ENCODE measurements at regions not wholly inside any gene's neighbourhood (a gene's known extent, or its start where the extent isn't known, plus 50 kb on each side); places are given as distances from the start of the nearest gene placed in this dataset.

DNA sequence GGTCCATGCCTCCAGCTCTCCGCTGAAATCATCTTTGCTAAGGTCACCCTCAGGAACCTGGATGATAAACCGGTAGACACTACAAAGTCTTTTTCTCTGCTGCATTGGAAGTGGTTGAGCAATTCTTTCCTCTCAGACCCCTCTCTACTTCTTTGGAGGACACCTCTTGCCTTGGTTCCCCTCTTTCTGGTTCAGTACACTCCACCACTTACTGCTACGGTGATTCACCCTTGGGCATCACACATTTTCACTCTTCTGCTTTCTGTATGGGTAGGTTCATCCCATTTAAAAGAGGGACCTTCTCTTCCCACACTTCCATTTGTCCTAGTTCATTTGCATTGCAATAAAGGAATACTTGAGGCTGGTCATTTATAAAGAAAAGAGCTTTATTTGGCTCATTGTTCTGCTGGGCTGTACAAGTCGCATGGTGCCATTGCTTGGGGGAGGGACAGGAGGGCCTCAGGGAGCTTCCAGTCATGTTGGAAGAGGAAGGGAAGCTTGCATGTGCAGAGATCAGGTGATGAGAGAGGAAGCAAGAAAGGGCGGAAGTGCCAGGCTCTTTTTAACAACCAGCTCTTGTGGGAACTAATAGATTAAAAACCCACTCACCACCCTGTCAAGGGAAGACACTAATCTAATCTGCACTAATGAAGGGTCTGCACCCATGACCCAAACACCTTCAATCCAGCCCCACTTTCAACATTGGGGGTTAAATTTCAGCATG is 149.7 kb upstream of the TMEM170B start:
- Histone ChIP-seq H3K27ac (ENCODE audit: low read depth in 2 of 2, low read length in 1 of 2) (no peak overlapping the region), H3K27me3 (ENCODE audit: insufficient read depth) (no peaks in the 10 kb centered on the region; the same call in 1 of the 2 replicates), H3K79me2 (ENCODE audit: insufficient read depth) (no peaks in the 10 kb centered on the region), H3K4me1 (ENCODE audit: control insufficient read depth in 1 of 2, insufficient read depth in 2 of 2, low read depth in 1 of 2, low read length in 1 of 2) (peaks cover 0 to 26% of the 10 kb centered on the region in 2 experiments; a peak in 2 of 4 replicates), H3K4me3 (ENCODE audit: low read depth in 2 of 2, low read length in 1 of 2) (no peak overlapping the region), H3F3A (replicated peaks; ENCODE audit: insufficient read depth) (no peaks in the 10 kb centered on the region), H3K9ac (no peak overlapping the region), H3K9me3 (no peaks in the 10 kb centered on the region), H3K4me2 (no peak overlapping the region), H3K9me2 (no peaks in the 10 kb centered on the region), H2AFZ (ENCODE audit: low read depth) (no peak overlapping the region), H4K20me1 (ENCODE audit: insufficient read depth) (no peaks in the 10 kb centered on the region), H3K36me3 (replicated peaks in 1 of 2; ENCODE audit: control insufficient read depth in 1 of 2, insufficient read depth in 2 of 2, low read length in 1 of 2) (no peaks in the 10 kb centered on the region)
- POLR2A ChIA-PET = no interaction called here
- 91% methylated on average over 5 of the region's 5 CpGs for WGBS (ENCODE audit: low lambda C conversion rate)
- TF ChIP-seq, protein P1, sequence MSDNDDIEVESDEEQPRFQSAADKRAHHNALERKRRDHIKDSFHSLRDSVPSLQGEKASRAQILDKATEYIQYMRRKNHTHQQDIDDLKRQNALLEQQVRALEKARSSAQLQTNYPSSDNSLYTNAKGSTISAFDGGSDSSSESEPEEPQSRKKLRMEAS (IDR thresholded peaks at IDR 0.05; ENCODE audit: low read depth) = no peak
- no peak for TF ChIP-seq RCOR1 (IDR thresholded peaks at IDR 0.05; ENCODE audit: low read length)
- TF ChIP-seq, protein P2, sequence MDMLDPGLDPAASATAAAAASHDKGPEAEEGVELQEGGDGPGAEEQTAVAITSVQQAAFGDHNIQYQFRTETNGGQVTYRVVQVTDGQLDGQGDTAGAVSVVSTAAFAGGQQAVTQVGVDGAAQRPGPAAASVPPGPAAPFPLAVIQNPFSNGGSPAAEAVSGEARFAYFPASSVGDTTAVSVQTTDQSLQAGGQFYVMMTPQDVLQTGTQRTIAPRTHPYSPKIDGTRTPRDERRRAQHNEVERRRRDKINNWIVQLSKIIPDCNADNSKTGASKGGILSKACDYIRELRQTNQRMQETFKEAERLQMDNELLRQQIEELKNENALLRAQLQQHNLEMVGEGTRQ (IDR thresholded peaks at IDR 0.05; ENCODE audit: borderline replicate concordance, low read depth, low read length) = no peak
- DNase-seq = no peak
- CTCF ChIA-PET = no interaction called here

DNA sequence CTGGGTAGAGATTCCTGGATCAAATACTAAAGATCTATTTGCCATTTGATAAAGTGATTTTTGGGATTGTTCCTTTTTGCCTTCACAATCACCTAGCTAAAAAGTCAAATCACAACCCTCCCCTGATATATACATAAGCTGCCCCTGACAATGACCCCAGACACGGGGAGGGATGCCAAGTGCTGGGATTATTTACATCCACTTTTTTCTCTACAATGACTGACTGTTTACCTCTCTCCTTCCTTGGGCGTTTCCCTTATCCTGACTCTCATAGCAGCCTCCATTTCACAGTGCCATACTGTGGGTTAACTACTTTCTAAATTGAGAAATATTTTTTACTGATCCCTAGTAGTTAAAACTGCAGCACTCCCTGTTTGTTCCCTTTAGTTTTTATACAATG is 150.8 kb upstream of the TMEM170B start:
- H3K4me2 ChIP-seq = no peak overlapping the region
- H3K9ac ChIP-seq = no peak overlapping the region
- no peaks in the 10 kb centered on the region for H4K20me1 ChIP-seq (ENCODE audit: insufficient read depth)

More for the DNA sequence above, 150.8 kb upstream of the TMEM170B start:
- H3K27ac ChIP-seq (ENCODE audit: low read depth in 2 of 2, low read length in 1 of 2) = no peak overlapping the region
- WGBS (ENCODE audit: low lambda C conversion rate) = 44% methylated on average over 2 of the region's 2 CpGs
- no peaks in the 10 kb centered on the region for H3K9me3 ChIP-seq
- H3K79me2 ChIP-seq (ENCODE audit: insufficient read depth) = no peaks in the 10 kb centered on the region
- no peak for DNase-seq
- H3K4me1 ChIP-seq (ENCODE audit: control insufficient read depth in 1 of 2, insufficient read depth in 2 of 2, low read depth in 1 of 2, low read length in 1 of 2) = peaks cover 0 to 20% of the 10 kb centered on the region in 2 experiments; a peak in 1 of 4 replicates
- H3K4me3 ChIP-seq (ENCODE audit: low read depth in 2 of 2, low read length in 1 of 2) = no peak overlapping the region
- ChIA-PET CTCF (no interaction called here), POLR2A (no interaction called here)
- TF ChIP-seq MEF2A (IDR thresholded peaks at IDR 0.05; ENCODE audit: borderline replicate concordance, low read depth) (no peak), EP300 (IDR thresholded peaks at IDR 0.05; ENCODE audit: borderline replicate concordance in 1 of 2, low read depth in 1 of 2, low read length in 1 of 2) (no peak), SMC3 (IDR thresholded peaks at IDR 0.05; ENCODE audit: low read depth, low read length) (no peak), JUND (IDR thresholded peaks at IDR 0.05) (no peak), SIN3A (IDR thresholded peaks at IDR 0.05; ENCODE audit: borderline replicate concordance, low read depth, low read length) (no peak), TEAD4 (IDR thresholded peaks at IDR 0.05; ENCODE audit: borderline replicate concordance, insufficient read depth) (no peak), FOSL2 (IDR thresholded peaks at IDR 0.05; ENCODE audit: borderline replicate concordance, low read depth) (no peak), GABPA (IDR thresholded peaks at IDR 0.05; ENCODE audit: low read depth) (no peak), NFIC (IDR thresholded peaks at IDR 0.05; ENCODE audit: borderline replicate concordance) (no peak), MXI1 (IDR thresholded peaks at IDR 0.05; ENCODE audit: low read depth, low read length) (no peak), RCOR1 (IDR thresholded peaks at IDR 0.05; ENCODE audit: low read length) (no peak), EZH2phosphoT487 (IDR thresholded peaks at IDR 0.05; ENCODE audit: borderline replicate concordance, low read depth) (no peak), TCF12 (IDR thresholded peaks at IDR 0.05) (no peak), RXRA (IDR thresholded peaks at IDR 0.05; ENCODE audit: borderline replicate concordance, low read depth) (no peak), RAD21 (IDR thresholded peaks at IDR 0.05; ENCODE audit: low read length) (no peak)
- TF ChIP-seq, protein P3, sequence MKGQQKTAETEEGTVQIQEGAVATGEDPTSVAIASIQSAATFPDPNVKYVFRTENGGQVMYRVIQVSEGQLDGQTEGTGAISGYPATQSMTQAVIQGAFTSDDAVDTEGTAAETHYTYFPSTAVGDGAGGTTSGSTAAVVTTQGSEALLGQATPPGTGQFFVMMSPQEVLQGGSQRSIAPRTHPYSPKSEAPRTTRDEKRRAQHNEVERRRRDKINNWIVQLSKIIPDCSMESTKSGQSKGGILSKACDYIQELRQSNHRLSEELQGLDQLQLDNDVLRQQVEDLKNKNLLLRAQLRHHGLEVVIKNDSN (IDR thresholded peaks at IDR 0.05; ENCODE audit: borderline replicate concordance, low read depth) = no peak
- TF ChIP-seq, protein P4, sequence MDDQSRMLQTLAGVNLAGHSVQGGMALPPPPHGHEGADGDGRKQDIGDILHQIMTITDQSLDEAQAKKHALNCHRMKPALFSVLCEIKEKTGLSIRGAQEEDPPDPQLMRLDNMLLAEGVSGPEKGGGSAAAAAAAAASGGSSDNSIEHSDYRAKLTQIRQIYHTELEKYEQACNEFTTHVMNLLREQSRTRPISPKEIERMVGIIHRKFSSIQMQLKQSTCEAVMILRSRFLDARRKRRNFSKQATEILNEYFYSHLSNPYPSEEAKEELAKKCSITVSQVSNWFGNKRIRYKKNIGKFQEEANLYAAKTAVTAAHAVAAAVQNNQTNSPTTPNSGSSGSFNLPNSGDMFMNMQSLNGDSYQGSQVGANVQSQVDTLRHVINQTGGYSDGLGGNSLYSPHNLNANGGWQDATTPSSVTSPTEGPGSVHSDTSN (IDR thresholded peaks at IDR 0.05) = no peak
- TF ChIP-seq, protein P1 (IDR thresholded peaks at IDR 0.05; ENCODE audit: low read depth) = no peak
- TF ChIP-seq, protein P5, sequence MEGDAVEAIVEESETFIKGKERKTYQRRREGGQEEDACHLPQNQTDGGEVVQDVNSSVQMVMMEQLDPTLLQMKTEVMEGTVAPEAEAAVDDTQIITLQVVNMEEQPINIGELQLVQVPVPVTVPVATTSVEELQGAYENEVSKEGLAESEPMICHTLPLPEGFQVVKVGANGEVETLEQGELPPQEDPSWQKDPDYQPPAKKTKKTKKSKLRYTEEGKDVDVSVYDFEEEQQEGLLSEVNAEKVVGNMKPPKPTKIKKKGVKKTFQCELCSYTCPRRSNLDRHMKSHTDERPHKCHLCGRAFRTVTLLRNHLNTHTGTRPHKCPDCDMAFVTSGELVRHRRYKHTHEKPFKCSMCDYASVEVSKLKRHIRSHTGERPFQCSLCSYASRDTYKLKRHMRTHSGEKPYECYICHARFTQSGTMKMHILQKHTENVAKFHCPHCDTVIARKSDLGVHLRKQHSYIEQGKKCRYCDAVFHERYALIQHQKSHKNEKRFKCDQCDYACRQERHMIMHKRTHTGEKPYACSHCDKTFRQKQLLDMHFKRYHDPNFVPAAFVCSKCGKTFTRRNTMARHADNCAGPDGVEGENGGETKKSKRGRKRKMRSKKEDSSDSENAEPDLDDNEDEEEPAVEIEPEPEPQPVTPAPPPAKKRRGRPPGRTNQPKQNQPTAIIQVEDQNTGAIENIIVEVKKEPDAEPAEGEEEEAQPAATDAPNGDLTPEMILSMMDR (IDR thresholded peaks at IDR 0.05) = no peak
- TF ChIP-seq, protein P6, sequence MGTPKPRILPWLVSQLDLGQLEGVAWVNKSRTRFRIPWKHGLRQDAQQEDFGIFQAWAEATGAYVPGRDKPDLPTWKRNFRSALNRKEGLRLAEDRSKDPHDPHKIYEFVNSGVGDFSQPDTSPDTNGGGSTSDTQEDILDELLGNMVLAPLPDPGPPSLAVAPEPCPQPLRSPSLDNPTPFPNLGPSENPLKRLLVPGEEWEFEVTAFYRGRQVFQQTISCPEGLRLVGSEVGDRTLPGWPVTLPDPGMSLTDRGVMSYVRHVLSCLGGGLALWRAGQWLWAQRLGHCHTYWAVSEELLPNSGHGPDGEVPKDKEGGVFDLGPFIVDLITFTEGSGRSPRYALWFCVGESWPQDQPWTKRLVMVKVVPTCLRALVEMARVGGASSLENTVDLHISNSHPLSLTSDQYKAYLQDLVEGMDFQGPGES (IDR thresholded peaks at IDR 0.05; ENCODE audit: low read depth, low read length) = no peak
- H3K9me2 ChIP-seq = no peaks in the 10 kb centered on the region
- no peaks in the 10 kb centered on the region; the same call in 1 of the 2 replicates for H3K27me3 ChIP-seq (ENCODE audit: insufficient read depth)
- H3K36me3 ChIP-seq (replicated peaks in 1 of 2; ENCODE audit: control insufficient read depth in 1 of 2, insufficient read depth in 2 of 2, low read length in 1 of 2) = no peaks in the 10 kb centered on the region
- H3F3A ChIP-seq (replicated peaks; ENCODE audit: insufficient read depth) = no peaks in the 10 kb centered on the region
- H2AFZ ChIP-seq (ENCODE audit: low read depth) = no peak overlapping the region
